ENCODE measurements at regions not wholly inside any gene's neighbourhood (a gene's known extent, or its start where the extent isn't known, plus 50 kb on each side); places are given as distances from the start of the nearest gene placed in this dataset.

DNA sequence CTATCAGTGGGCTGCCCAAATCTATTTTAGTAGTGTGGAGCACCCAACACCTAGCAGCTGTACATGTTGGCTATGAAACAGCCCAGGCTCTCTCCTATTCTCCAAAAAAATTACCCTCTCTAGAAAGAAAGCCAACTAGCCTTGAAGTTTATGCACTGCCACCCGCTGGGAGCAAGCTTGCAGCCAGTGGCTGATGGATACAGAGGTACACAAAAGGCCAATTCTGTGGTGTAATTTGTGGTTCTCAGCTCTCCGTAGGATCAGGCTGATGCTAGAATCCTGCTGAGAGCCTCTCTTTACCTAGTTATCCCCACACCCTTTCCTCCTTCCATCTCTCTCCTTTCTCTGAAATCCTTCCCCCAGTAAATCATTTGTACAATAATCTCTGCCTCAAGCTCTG is 1120.7 kb downstream of the DIAPH3 start:
- no peak for DNase-seq
- H3K4ac ChIP-seq (ENCODE audit: low read depth, low read length) = no peak overlapping the region
- H2BK20ac ChIP-seq (ENCODE audit: low read depth, low read length, poor library complexity, severe bottlenecking) = no peak overlapping the region
- peaks cover 3% of the 10 kb centered on the region; the same call in 1 of the 2 replicates for H3K4me1 ChIP-seq (ENCODE audit: insufficient read depth, low read length)
- H3K9ac ChIP-seq (ENCODE audit: extremely low read depth, insufficient read length, low read length) = no peak overlapping the region
- H3K9me3 ChIP-seq (ENCODE audit: control insufficient read depth, low read depth, low read length) = no peaks in the 10 kb centered on the region
- no peak overlapping the region for H2BK12ac ChIP-seq (ENCODE audit: insufficient read length, low read depth, low read length)
- no peak overlapping the region for H2BK120ac ChIP-seq (ENCODE audit: low read depth, low read length, poor library complexity, severe bottlenecking)
- no peak overlapping the region for H4K5ac ChIP-seq (ENCODE audit: insufficient read length, low read depth, low read length)
- no peak for TF ChIP-seq CTCF (conservative IDR thresholded peaks at IDR 0.05)
- H3K79me2 ChIP-seq (ENCODE audit: insufficient read depth, low read length) = no peaks in the 10 kb centered on the region
- no peak overlapping the region for H3K27ac ChIP-seq (ENCODE audit: insufficient read length, low read depth, low read length)
- no peak overlapping the region for H3K4me3 Mint-ChIP-seq
- no peak overlapping the region for H3K23ac ChIP-seq (ENCODE audit: insufficient read length, low read depth, low read length)
- H3K4me1 Mint-ChIP-seq = peaks cover 9 to 12% of the 10 kb centered on the region in 2 experiments
- H3K14ac ChIP-seq (ENCODE audit: insufficient read depth, low read length) = no peak overlapping the region
- H3K9me3 Mint-ChIP-seq = no peaks in the 10 kb centered on the region
- H3T11ph ChIP-seq (ENCODE audit: low read length) = no peak overlapping the region
- H3K23me2 ChIP-seq (ENCODE audit: insufficient read length, low read depth, low read length, poor library complexity, severe bottlenecking) = no peaks in the 10 kb centered on the region
- H3K56ac ChIP-seq (ENCODE audit: insufficient read length, low read depth, low read length) = no peak overlapping the region
- H2BK5ac ChIP-seq (ENCODE audit: insufficient read length, low read length) = no peak overlapping the region
- H2AK5ac ChIP-seq (ENCODE audit: insufficient read length, low read length) = no peak overlapping the region
- no peaks in the 10 kb centered on the region for H3K79me1 ChIP-seq (ENCODE audit: insufficient read depth, low read depth, low read length, poor library complexity, severe bottlenecking)
- H4K91ac ChIP-seq (ENCODE audit: insufficient read length, low read depth, low read length) = no peak overlapping the region
- H4K20me1 ChIP-seq (ENCODE audit: control insufficient read depth, insufficient read depth, insufficient read length) = no peaks in the 10 kb centered on the region
- H3K27me3 Mint-ChIP-seq (ENCODE audit: low read depth) = no peaks in the 10 kb centered on the region
- H2BK15ac ChIP-seq (ENCODE audit: low read depth, low read length) = no peak overlapping the region
- H3K27me3 ChIP-seq (ENCODE audit: insufficient read depth, low read length) = no peaks in the 10 kb centered on the region
- H3K4me2 ChIP-seq (ENCODE audit: insufficient read depth, insufficient read length, low read length) = no peak overlapping the region
- H3K27ac Mint-ChIP-seq = peak overlapping the region in 1 of 3 experiments; percentile 24; a peak in 1 of 7 replicates
- H4K8ac ChIP-seq (replicated peaks; ENCODE audit: insufficient read length, low read depth, low read length) = no peak overlapping the region
- no peaks in the 10 kb centered on the region for H3K36me3 Mint-ChIP-seq (ENCODE audit: insufficient read depth in 1 of 3, low read depth in 3 of 3)
- H2AFZ ChIP-seq (ENCODE audit: low read length) = no peak overlapping the region
- no peak overlapping the region for H3K18ac ChIP-seq (ENCODE audit: insufficient read length, low read depth, low read length)
- no CpG with 5 or more reads among the region's 2 CpGs for WGBS (ENCODE audit: extremely low coverage, insufficient read length, low lambda C conversion rate)
